CD14-positive monocyte (primary cell): ENCODE measurements at regions not wholly inside any gene's neighbourhood (a gene's known extent, or its start where the extent isn't known, plus 50 kb on each side); places are given as distances from the start of the nearest gene placed in this dataset.
"Not testable (repeated sequence)": the region's sequence is repeated elsewhere in the genome, so short reads cannot be mapped to it uniquely, and the experiment has no call there.

Experiments
- DNase-seq, 3 donors: peaks; one replicate each; pipeline ENCODE4 v3.0.0-alpha.2; 2011 to 2022
- H2AFZ ChIP-seq: 2 replicates; pipeline ENCODE4 v1.6.0; 2012; ENCODE audit warnings: mild to moderate bottlenecking, low read depth, low read length, inconsistent platforms; ENCODE audit not compliant: insufficient read depth, poor library complexity, severe bottlenecking
- H3K27ac ChIP-seq, 2 donors: 1 replicate in 1 of 2; 2 replicates in 1 of 2; pipeline ENCODE4 v1.5.1; 2012 to 2013; ENCODE audit warnings: low read length in 2 of 2, control low read depth in 1 of 2, inconsistent platforms in 1 of 2, low read depth in 1 of 2, mild to moderate bottlenecking in 1 of 2
- H3K27me3 ChIP-seq, 2 donors: one replicate each; pipeline versions ENCODE4 v1.6.0 to v1.6.1; 2011 to 2013; ENCODE audit warnings: low read length in 2 of 2; ENCODE audit not compliant: control insufficient read depth in 2 of 2, insufficient read depth in 2 of 2
- H3K36me3 ChIP-seq, 2 donors: replicated peaks in 1 of 2; 1 replicate in 1 of 2; 2 replicates in 1 of 2; pipeline versions ENCODE4 v1.5.1 to v1.6.1; 2012 to 2013; ENCODE audit warnings: low read length in 2 of 2, control low read depth in 1 of 2, inconsistent platforms in 1 of 2, mild to moderate bottlenecking in 1 of 2; ENCODE audit not compliant: insufficient read depth in 2 of 2, control insufficient read depth in 1 of 2
- H3K4me1 ChIP-seq, 2 donors: 1 replicate in 1 of 2; 2 replicates in 1 of 2; pipeline versions ENCODE4 v1.5.1 to v1.6.1; 2012 to 2013; ENCODE audit warnings: low read length in 2 of 2, control low read depth in 1 of 2, inconsistent platforms in 1 of 2, mild to moderate bottlenecking in 1 of 2, moderate library complexity in 1 of 2; ENCODE audit not compliant: insufficient read depth in 2 of 2, control insufficient read depth in 1 of 2
- H3K4me2 ChIP-seq: replicated peaks from 2 replicates; pipeline ENCODE3; 2012; ENCODE audit warnings: low read length, moderate library complexity, mild to moderate bottlenecking; ENCODE audit not compliant: poor library complexity, severe bottlenecking; ENCODE audit errors: extremely low read depth
- H3K4me3 ChIP-seq, 3 experiments: fragments of 200-600 bp in 1 of 3; sonication (generic) in 1 of 3; replicated peaks in 1 of 3; 1 replicate in 2 of 3; 2 replicates in 1 of 3; pipeline ENCODE4 v1.5.1; 2011 to 2013; ENCODE audit warnings: low read length in 3 of 3, mild to moderate bottlenecking in 3 of 3, control low read depth in 2 of 3, low read depth in 2 of 3, inconsistent platforms in 1 of 3, moderate library complexity in 1 of 3
- H3K79me2 ChIP-seq: 2 replicates; pipeline ENCODE4 v1.6.0; 2012; ENCODE audit warnings: mild to moderate bottlenecking, control low read depth, inconsistent platforms, low read length, moderate library complexity; ENCODE audit not compliant: insufficient read depth
- H3K9ac ChIP-seq: 2 replicates; pipeline ENCODE4 v1.6.0; 2017; ENCODE audit warnings: low read length, mild to moderate bottlenecking; ENCODE audit not compliant: insufficient read depth, poor library complexity, severe bottlenecking
- H3K9me3 ChIP-seq, 2 donors: replicated peaks in 1 of 2; 1 replicate in 1 of 2; 2 replicates in 1 of 2; pipeline versions ENCODE4 v1.5.1 to v1.6.1; 2012 to 2013; ENCODE audit warnings: low read length in 2 of 2, control low read depth in 1 of 2; ENCODE audit not compliant: control insufficient read depth in 1 of 2, insufficient read depth in 1 of 2
- H4K20me1 ChIP-seq: 2 replicates; pipeline ENCODE4 v1.6.0; 2012; ENCODE audit warnings: mild to moderate bottlenecking, low read length, control low read depth, moderate library complexity; ENCODE audit not compliant: insufficient read depth
- H3K27ac Mint-ChIP-seq, 7 donors: one replicate each; pipeline ENCODE4 v1.8.0; 2020; ENCODE audit warnings: mild to moderate bottlenecking in 7 of 7, mixed read lengths in 7 of 7, moderate library complexity in 6 of 7, inconsistent platforms in 2 of 7
- H3K27me3 Mint-ChIP-seq, 3 donors: one replicate each; pipeline ENCODE4 v1.8.0; 2021 to 2022; ENCODE audit warnings: low read depth in 3 of 3, mild to moderate bottlenecking in 3 of 3, mixed read lengths in 3 of 3, moderate library complexity in 3 of 3, inconsistent platforms in 1 of 3
- H3K36me3 Mint-ChIP-seq, 2 donors: one replicate each; pipeline ENCODE4 v1.8.0; 2020; ENCODE audit warnings: mixed read lengths in 2 of 2, inconsistent platforms in 1 of 2, mild to moderate bottlenecking in 1 of 2
- H3K4me1 Mint-ChIP-seq: one replicate; pipeline ENCODE4 v1.8.0; 2020; ENCODE audit warnings: mild to moderate bottlenecking, mixed read lengths
- H3K4me3 Mint-ChIP-seq, 2 donors: one replicate each; pipeline ENCODE4 v1.8.0; 2020; ENCODE audit warnings: mild to moderate bottlenecking in 2 of 2, mixed read lengths in 2 of 2, moderate library complexity in 1 of 2
- H3K9me3 Mint-ChIP-seq, 7 donors: one replicate each; pipeline ENCODE4 v1.8.0; 2020 to 2022; ENCODE audit warnings: mixed read lengths in 7 of 7, mild to moderate bottlenecking in 6 of 7, moderate library complexity in 6 of 7, inconsistent platforms in 2 of 7
- WGBS: methylation state at CpG from one replicate; pipeline ENCODE4 v1.1.5; 2013; ENCODE audit warnings: missing lambda C conversion rate; ENCODE audit not compliant: insufficient coverage; 5-methylcytosine and 5-hydroxymethylcytosine counted together
- intact Hi-C, 2 donors: fragments of 100-400 bp; cut with micrococcal nuclease; formaldehyde crosslinking; loops; one replicate each; pipeline versions ENCODE4 v1.15.0 to v1.15.1; 2023
- TF ChIP-seq, protein P1 (sequence below): fragments of 200-600 bp; IDR thresholded peaks from one replicate; pipeline ENCODE4 v1.8.0; 2022; ENCODE audit warnings: antibody characterized with exemption, mild to moderate bottlenecking

DNA sequence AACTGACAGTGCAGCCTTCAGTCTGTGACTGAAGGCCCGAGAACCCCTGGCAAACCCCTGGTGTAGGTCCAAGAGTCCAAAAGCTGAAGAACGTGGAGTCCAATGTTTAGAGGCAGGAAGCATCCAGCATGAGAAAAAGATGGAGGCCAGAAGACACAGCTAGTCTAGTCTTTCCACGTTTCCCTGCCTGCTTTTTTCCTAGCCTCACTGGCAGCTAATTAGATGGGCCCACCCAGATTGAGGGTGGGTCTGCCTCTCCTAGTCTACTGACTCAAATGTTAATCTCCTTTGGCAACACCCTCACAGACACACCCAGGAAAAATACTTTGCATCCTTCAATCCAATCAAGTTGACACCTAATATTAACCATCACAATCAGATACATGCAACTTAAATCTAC lies 87.8 kb downstream of the TENT5D start:
- H3K9me3 Mint-ChIP-seq, H3K4me1 ChIP-seq, H2AFZ ChIP-seq, H3K9me3 ChIP-seq, H3K27ac ChIP-seq, H3K27me3 ChIP-seq, DNase-seq, H3K36me3 ChIP-seq, H3K27ac Mint-ChIP-seq, H3K36me3 Mint-ChIP-seq, H3K4me3 Mint-ChIP-seq, H3K79me2 ChIP-seq, H3K9ac ChIP-seq, H3K27me3 Mint-ChIP-seq, intact Hi-C loops, H4K20me1 ChIP-seq, H3K4me3 ChIP-seq, H3K4me1 Mint-ChIP-seq, H3K4me2 ChIP-seq: not testable (repeated sequence)
- 100% methylated on average over 1 of the region's 3 CpGs for WGBS

DNA sequence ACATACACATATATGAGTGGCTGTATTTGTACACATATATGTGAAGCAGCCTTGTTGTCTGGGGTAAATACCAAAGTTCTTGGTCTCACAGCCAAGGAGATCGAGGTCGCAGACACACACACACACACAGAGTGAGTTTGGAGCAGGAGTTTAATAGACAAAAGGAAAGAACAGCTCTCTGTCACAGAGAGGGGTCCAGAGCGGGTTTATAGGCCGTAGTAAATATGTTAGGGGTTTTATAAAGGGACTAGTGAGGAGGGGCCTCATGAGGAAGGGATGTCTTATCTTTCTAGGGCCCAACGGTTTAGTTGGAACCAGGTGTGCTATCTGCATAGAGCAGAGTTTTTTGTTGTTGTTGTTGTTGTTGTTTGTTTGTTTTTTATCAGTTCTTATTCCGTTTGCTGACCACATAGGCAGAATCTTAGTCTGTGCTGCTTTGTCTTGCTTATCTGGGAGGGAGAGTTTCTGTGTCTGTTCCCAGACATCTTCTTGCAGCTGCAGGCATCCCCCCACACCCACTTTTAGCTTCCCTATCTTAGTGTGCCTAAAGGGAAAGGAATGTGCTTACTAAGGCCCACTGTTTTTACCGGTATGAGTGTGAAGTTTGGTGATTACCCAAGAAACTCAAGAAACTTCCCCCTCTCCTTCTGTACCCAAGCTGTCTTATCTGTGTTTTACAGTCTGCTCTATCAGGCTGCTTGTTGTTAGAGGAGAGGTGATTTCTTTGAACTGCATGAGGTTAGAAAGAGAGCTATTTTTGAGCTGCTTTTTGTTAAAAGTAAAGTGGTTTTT lies 91.9 kb downstream of the TENT5D start:
- no peak overlapping the region for H3K4me2 ChIP-seq
- no peaks in the 10 kb centered on the region for H3K36me3 Mint-ChIP-seq
- H3K36me3 ChIP-seq, result no peaks in the 10 kb centered on the region
- TF ChIP-seq, protein P1, sequence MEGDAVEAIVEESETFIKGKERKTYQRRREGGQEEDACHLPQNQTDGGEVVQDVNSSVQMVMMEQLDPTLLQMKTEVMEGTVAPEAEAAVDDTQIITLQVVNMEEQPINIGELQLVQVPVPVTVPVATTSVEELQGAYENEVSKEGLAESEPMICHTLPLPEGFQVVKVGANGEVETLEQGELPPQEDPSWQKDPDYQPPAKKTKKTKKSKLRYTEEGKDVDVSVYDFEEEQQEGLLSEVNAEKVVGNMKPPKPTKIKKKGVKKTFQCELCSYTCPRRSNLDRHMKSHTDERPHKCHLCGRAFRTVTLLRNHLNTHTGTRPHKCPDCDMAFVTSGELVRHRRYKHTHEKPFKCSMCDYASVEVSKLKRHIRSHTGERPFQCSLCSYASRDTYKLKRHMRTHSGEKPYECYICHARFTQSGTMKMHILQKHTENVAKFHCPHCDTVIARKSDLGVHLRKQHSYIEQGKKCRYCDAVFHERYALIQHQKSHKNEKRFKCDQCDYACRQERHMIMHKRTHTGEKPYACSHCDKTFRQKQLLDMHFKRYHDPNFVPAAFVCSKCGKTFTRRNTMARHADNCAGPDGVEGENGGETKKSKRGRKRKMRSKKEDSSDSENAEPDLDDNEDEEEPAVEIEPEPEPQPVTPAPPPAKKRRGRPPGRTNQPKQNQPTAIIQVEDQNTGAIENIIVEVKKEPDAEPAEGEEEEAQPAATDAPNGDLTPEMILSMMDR, result no peak
- H3K27me3 ChIP-seq, result no peaks in the 10 kb centered on the region
- H3K4me1 ChIP-seq, result no peaks in the 10 kb centered on the region
- H4K20me1 ChIP-seq, result no peaks in the 10 kb centered on the region
- peak overlapping the region in 1 of 7 donors; percentile 54 for H3K27ac Mint-ChIP-seq
- H3K4me1 Mint-ChIP-seq, result no peaks in the 10 kb centered on the region
- H3K79me2 ChIP-seq, result no peaks in the 10 kb centered on the region
- no peak overlapping the region for H3K4me3 ChIP-seq
- peaks cover 0 to 2% (median 0%) of the 10 kb centered on the region in 7 donors for H3K9me3 Mint-ChIP-seq
- no peak overlapping the region for H3K4me3 Mint-ChIP-seq
- no peak overlapping the region for H2AFZ ChIP-seq
- no peak overlapping the region for H3K27ac ChIP-seq
- H3K27me3 Mint-ChIP-seq, result peaks cover 0 to 7% (median 0%) of the 10 kb centered on the region in 3 donors
- 92% methylated on average over 2 of the region's 7 CpGs for WGBS
- no peak overlapping the region for H3K9ac ChIP-seq
- H3K9me3 ChIP-seq, result no peaks in the 10 kb centered on the region
- intact Hi-C loops, result no loop called here
- no peak for DNase-seq
